GM23338 (cell line): ENCODE measurements at regions not wholly inside any gene's neighbourhood (a gene's known extent, or its start where the extent isn't known, plus 50 kb on each side); places are given as distances from the start of the nearest gene placed in this dataset.
A peak's percentile ranks its signal among the peaks of the same experiment; 100 is the strongest.

ENCODE experiments used
- ATAC-seq: fragments of 200-7000 bp; cut with Tn5 transposase; 3 replicates; pipeline ENCODE4 v1.9.1; 2020
- DNase-seq: peaks from one replicate; pipeline ENCODE4 v3.0.0-alpha.2; 2015; ENCODE audit warnings: low spot score
- H2AFZ ChIP-seq: fragments of 200-600 bp; sonication (generic); 2 replicates; pipeline ENCODE4 v1.8.0; 2016; ENCODE audit warnings: antibody characterized with exemption, mild to moderate bottlenecking, moderate library complexity
- H3F3A ChIP-seq: fragments of 200-600 bp; sonication (generic); replicated peaks from 2 replicates; pipeline ENCODE4 v1.8.0; 2017; ENCODE audit warnings: antibody characterized with exemption, mixed run types, low read depth
- H3K27ac ChIP-seq: fragments of 200-600 bp; sonication (generic); 2 replicates; pipeline ENCODE4 v1.6.1; 2016; ENCODE audit warnings: low read depth
- H3K27me3 ChIP-seq: fragments of 200-600 bp; sonication (generic); 2 replicates; pipeline ENCODE4 v1.8.0; 2016; ENCODE audit warnings: mild to moderate bottlenecking, mixed run types, moderate library complexity; ENCODE audit not compliant: insufficient read depth
- H3K36me3 ChIP-seq: fragments of 200-600 bp; sonication (generic); 2 replicates; pipeline ENCODE4 v1.8.0; 2016; ENCODE audit warnings: mild to moderate bottlenecking; ENCODE audit not compliant: insufficient read depth
- H3K4me1 ChIP-seq: fragments of 200-600 bp; sonication (generic); 2 replicates; pipeline ENCODE4 v1.8.0; 2016; ENCODE audit warnings: mild to moderate bottlenecking, moderate library complexity; ENCODE audit not compliant: insufficient read depth
- H3K4me2 ChIP-seq: fragments of 200-600 bp; sonication (generic); 2 replicates; pipeline ENCODE4 v1.7.1; 2017; ENCODE audit warnings: mixed run types
- H3K4me3 ChIP-seq: fragments of 200-600 bp; sonication (generic); 2 replicates; pipeline ENCODE4 v1.6.1; 2016; ENCODE audit warnings: mixed run types
- H3K79me2 ChIP-seq: fragments of 200-600 bp; sonication (generic); replicated peaks from 2 replicates; pipeline ENCODE4 v1.8.0; 2017; ENCODE audit warnings: mild to moderate bottlenecking; ENCODE audit not compliant: insufficient read depth
- H3K9me2 ChIP-seq: fragments of 200-600 bp; sonication (generic); 2 replicates; pipeline ENCODE4 v1.8.0; 2017; ENCODE audit not compliant: insufficient read depth
- H4K20me1 ChIP-seq: fragments of 200-600 bp; sonication (generic); replicated peaks from 2 replicates; pipeline ENCODE4 v1.8.0; 2017; ENCODE audit warnings: mild to moderate bottlenecking; ENCODE audit not compliant: insufficient read depth
- H3K27ac Mint-ChIP-seq: 2 replicates; pipeline ENCODE4 v1.8.0; 2020; ENCODE audit warnings: inconsistent platforms, mild to moderate bottlenecking, moderate library complexity, mixed read lengths
- H3K27me3 Mint-ChIP-seq: 3 replicates; pipeline ENCODE4 v1.8.0; 2022; ENCODE audit warnings: low read depth, mild to moderate bottlenecking, moderate library complexity, mixed read lengths, inconsistent platforms; ENCODE audit not compliant: insufficient read depth, poor library complexity
- H3K36me3 Mint-ChIP-seq: 3 replicates; pipeline ENCODE4 v1.8.0; 2021; ENCODE audit warnings: low read depth, mild to moderate bottlenecking, inconsistent platforms, moderate library complexity, mixed read lengths
- H3K4me1 Mint-ChIP-seq: 3 replicates; pipeline ENCODE4 v1.8.0; 2020; ENCODE audit warnings: mild to moderate bottlenecking, inconsistent platforms, mixed read lengths
- H3K4me3 Mint-ChIP-seq: 3 replicates; pipeline ENCODE4 v1.8.0; 2021; ENCODE audit warnings: moderate library complexity, mild to moderate bottlenecking, inconsistent platforms, mixed read lengths
- H3K9me3 Mint-ChIP-seq: 3 replicates; pipeline ENCODE4 v1.8.0; 2020; ENCODE audit warnings: moderate library complexity, mild to moderate bottlenecking, inconsistent platforms, mixed read lengths
- CREB1 ChIP-seq: fragments of 250-450 bp; sonication (Bioruptor Pico); IDR thresholded peaks from 2 replicates; pipeline ENCODE4 v1.5.0; 2020; ENCODE audit warnings: low read depth, mild to moderate bottlenecking, moderate library complexity
- EZH2 ChIP-seq: fragments of 200-600 bp; sonication (generic); IDR thresholded peaks from one replicate; pipeline ENCODE4 v1.8.0; 2017; ENCODE audit warnings: antibody characterized with exemption, mild to moderate bottlenecking, low read depth; ENCODE audit not compliant: unreplicated experiment
- EZH2phosphoT487 ChIP-seq: fragments of 200-600 bp; sonication (generic); IDR thresholded peaks from one replicate; pipeline ENCODE4 v1.8.1; 2018; ENCODE audit warnings: antibody characterized with exemption; ENCODE audit not compliant: unreplicated experiment
- JUNB ChIP-seq: IDR thresholded peaks from one replicate; pipeline ENCODE4 v1.6.1; 2016; ENCODE audit warnings: antibody characterized with exemption; ENCODE audit not compliant: unreplicated experiment
- NANOG ChIP-seq: IDR thresholded peaks from 2 replicates; pipeline ENCODE4 v1.6.1; 2016; ENCODE audit warnings: antibody characterized with exemption, borderline replicate concordance
- POLR2AphosphoS5 ChIP-seq: IDR thresholded peaks from 2 replicates; pipeline ENCODE4 v1.6.1; 2016; ENCODE audit warnings: antibody characterized with exemption, low read depth
- STAT1 ChIP-seq: IDR thresholded peaks from one replicate; pipeline ENCODE4 v1.6.1; 2016; ENCODE audit warnings: antibody characterized with exemption; ENCODE audit not compliant: unreplicated experiment
- ZNF114 ChIP-seq: fragments of 250-450 bp; sonication (Bioruptor Pico); IDR thresholded peaks from 2 replicates; pipeline ENCODE4 v1.5.0; 2020; ENCODE audit warnings: mild to moderate bottlenecking, moderate library complexity
- ZNF331 ChIP-seq: fragments of 250-450 bp; sonication (Bioruptor Pico); IDR thresholded peaks from 2 replicates; pipeline ENCODE4 v1.5.0; 2020; ENCODE audit warnings: low read depth, mild to moderate bottlenecking, moderate library complexity
- TF ChIP-seq, protein P1 (sequence below): IDR thresholded peaks from one replicate; pipeline ENCODE4 v1.6.1; 2018; ENCODE audit warnings: antibody characterized with exemption; ENCODE audit not compliant: unreplicated experiment
- TF ChIP-seq, protein P2 (sequence below): fragments of 250-450 bp; sonication (Bioruptor Pico); IDR thresholded peaks from 2 replicates; pipeline ENCODE4 v1.5.0; 2020; ENCODE audit warnings: mild to moderate bottlenecking, moderate library complexity
- TF ChIP-seq, protein P3 (sequence below): IDR thresholded peaks from 2 replicates; pipeline ENCODE4 v1.6.1; 2016; ENCODE audit warnings: antibody characterized with exemption
- TF ChIP-seq, protein P4 (sequence below), 2 experiments: fragments of 200-600 bp in 1 of 2; sonication (generic) in 1 of 2; conservative IDR thresholded peaks; 2 replicates each; pipeline versions ENCODE4 v1.5.1 to v1.6.1; 2016 to 2017; ENCODE audit warnings: antibody characterized with exemption in 2 of 2, low read depth in 2 of 2, mild to moderate bottlenecking in 2 of 2, moderate library complexity in 1 of 2

DNA sequence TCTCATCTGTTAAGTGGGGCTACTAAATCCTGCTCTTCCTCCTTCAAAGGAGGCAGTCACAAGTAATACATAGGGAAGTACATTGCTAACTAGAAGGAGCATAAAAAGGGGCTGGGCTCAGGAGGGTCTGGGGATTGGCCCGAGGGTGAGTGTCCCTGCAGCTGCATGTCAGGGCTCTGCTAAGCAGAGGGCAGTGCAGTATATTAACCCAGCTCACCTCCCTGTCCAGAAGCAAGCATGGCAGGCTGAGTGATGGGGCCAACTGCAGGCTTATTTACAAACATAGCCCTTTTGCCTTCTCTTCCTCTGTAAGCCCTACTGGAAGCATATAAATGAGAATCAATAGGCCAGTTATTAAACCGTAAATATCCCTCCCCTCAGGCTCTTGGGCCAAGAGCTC lies 143.2 kb upstream of the PCBD1 start:
- Mint-ChIP-seq H3K4me1 (no peaks in the 10 kb centered on the region), H3K27me3 (peaks cover under 1% of the 10 kb centered on the region), H3K9me3 (no peaks in the 10 kb centered on the region), H3K27ac (no peak overlapping the region), H3K4me3 (no peak overlapping the region), H3K36me3 (no peaks in the 10 kb centered on the region)
- no peaks in the 10 kb centered on the region for H3K27me3 ChIP-seq
- H3K79me2 ChIP-seq: no peaks in the 10 kb centered on the region
- no peaks in the 10 kb centered on the region for H3K36me3 ChIP-seq
- no peaks in the 10 kb centered on the region for H4K20me1 ChIP-seq
- TF ChIP-seq, protein P1, sequence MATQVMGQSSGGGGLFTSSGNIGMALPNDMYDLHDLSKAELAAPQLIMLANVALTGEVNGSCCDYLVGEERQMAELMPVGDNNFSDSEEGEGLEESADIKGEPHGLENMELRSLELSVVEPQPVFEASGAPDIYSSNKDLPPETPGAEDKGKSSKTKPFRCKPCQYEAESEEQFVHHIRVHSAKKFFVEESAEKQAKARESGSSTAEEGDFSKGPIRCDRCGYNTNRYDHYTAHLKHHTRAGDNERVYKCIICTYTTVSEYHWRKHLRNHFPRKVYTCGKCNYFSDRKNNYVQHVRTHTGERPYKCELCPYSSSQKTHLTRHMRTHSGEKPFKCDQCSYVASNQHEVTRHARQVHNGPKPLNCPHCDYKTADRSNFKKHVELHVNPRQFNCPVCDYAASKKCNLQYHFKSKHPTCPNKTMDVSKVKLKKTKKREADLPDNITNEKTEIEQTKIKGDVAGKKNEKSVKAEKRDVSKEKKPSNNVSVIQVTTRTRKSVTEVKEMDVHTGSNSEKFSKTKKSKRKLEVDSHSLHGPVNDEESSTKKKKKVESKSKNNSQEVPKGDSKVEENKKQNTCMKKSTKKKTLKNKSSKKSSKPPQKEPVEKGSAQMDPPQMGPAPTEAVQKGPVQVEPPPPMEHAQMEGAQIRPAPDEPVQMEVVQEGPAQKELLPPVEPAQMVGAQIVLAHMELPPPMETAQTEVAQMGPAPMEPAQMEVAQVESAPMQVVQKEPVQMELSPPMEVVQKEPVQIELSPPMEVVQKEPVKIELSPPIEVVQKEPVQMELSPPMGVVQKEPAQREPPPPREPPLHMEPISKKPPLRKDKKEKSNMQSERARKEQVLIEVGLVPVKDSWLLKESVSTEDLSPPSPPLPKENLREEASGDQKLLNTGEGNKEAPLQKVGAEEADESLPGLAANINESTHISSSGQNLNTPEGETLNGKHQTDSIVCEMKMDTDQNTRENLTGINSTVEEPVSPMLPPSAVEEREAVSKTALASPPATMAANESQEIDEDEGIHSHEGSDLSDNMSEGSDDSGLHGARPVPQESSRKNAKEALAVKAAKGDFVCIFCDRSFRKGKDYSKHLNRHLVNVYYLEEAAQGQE: no peak
- TF ChIP-seq ZNF331 (no peak), ZNF114 (CRISPR knock-in tag) (no peak), STAT1 (no peak), POLR2AphosphoS5 (no peak), NANOG (no peak), JUNB (no peak), CREB1 (CRISPR knock-in tag) (no peak), EZH2 (no peak), EZH2phosphoT487 (no peak)
- TF ChIP-seq, protein P2, sequence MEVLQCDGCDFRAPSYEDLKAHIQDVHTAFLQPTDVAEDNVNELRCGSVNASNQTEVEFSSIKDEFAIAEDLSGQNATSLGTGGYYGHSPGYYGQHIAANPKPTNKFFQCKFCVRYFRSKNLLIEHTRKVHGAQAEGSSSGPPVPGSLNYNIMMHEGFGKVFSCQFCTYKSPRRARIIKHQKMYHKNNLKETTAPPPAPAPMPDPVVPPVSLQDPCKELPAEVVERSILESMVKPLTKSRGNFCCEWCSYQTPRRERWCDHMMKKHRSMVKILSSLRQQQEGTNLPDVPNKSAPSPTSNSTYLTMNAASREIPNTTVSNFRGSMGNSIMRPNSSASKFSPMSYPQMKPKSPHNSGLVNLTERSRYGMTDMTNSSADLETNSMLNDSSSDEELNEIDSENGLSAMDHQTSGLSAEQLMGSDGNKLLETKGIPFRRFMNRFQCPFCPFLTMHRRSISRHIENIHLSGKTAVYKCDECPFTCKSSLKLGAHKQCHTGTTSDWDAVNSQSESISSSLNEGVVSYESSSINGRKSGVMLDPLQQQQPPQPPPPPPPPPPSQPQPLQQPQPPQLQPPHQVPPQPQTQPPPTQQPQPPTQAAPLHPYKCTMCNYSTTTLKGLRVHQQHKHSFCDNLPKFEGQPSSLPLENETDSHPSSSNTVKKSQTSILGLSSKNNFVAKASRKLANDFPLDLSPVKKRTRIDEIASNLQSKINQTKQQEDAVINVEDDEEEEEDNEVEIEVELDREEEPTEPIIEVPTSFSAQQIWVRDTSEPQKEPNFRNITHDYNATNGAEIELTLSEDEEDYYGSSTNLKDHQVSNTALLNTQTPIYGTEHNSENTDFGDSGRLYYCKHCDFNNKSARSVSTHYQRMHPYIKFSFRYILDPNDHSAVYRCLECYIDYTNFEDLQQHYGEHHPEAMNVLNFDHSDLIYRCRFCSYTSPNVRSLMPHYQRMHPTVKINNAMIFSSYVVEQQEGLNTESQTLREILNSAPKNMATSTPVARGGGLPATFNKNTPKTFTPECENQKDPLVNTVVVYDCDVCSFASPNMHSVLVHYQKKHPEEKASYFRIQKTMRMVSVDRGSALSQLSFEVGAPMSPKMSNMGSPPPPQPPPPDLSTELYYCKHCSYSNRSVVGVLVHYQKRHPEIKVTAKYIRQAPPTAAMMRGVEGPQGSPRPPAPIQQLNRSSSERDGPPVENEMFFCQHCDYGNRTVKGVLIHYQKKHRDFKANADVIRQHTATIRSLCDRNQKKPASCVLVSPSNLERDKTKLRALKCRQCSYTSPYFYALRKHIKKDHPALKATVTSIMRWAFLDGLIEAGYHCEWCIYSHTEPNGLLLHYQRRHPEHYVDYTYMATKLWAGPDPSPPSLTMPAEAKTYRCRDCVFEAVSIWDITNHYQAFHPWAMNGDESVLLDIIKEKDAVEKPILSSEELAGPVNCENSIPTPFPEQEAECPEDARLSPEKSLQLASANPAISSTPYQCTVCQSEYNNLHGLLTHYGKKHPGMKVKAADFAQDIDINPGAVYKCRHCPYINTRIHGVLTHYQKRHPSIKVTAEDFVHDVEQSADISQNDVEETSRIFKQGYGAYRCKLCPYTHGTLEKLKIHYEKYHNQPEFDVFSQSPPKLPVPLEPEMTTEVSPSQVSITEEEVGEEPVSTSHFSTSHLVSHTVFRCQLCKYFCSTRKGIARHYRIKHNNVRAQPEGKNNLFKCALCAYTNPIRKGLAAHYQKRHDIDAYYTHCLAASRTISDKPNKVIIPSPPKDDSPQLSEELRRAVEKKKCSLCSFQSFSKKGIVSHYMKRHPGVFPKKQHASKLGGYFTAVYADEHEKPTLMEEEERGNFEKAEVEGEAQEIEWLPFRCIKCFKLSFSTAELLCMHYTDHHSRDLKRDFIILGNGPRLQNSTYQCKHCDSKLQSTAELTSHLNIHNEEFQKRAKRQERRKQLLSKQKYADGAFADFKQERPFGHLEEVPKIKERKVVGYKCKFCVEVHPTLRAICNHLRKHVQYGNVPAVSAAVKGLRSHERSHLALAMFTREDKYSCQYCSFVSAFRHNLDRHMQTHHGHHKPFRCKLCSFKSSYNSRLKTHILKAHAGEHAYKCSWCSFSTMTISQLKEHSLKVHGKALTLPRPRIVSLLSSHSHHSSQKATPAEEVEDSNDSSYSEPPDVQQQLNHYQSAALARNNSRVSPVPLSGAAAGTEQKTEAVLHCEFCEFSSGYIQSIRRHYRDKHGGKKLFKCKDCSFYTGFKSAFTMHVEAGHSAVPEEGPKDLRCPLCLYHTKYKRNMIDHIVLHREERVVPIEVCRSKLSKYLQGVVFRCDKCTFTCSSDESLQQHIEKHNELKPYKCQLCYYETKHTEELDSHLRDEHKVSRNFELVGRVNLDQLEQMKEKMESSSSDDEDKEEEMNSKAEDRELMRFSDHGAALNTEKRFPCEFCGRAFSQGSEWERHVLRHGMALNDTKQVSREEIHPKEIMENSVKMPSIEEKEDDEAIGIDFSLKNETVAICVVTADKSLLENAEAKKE (CRISPR knock-in tag): no peak
- TF ChIP-seq, protein P3, sequence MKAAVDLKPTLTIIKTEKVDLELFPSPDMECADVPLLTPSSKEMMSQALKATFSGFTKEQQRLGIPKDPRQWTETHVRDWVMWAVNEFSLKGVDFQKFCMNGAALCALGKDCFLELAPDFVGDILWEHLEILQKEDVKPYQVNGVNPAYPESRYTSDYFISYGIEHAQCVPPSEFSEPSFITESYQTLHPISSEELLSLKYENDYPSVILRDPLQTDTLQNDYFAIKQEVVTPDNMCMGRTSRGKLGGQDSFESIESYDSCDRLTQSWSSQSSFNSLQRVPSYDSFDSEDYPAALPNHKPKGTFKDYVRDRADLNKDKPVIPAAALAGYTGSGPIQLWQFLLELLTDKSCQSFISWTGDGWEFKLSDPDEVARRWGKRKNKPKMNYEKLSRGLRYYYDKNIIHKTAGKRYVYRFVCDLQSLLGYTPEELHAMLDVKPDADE: no peak
- TF ChIP-seq, protein P4, sequence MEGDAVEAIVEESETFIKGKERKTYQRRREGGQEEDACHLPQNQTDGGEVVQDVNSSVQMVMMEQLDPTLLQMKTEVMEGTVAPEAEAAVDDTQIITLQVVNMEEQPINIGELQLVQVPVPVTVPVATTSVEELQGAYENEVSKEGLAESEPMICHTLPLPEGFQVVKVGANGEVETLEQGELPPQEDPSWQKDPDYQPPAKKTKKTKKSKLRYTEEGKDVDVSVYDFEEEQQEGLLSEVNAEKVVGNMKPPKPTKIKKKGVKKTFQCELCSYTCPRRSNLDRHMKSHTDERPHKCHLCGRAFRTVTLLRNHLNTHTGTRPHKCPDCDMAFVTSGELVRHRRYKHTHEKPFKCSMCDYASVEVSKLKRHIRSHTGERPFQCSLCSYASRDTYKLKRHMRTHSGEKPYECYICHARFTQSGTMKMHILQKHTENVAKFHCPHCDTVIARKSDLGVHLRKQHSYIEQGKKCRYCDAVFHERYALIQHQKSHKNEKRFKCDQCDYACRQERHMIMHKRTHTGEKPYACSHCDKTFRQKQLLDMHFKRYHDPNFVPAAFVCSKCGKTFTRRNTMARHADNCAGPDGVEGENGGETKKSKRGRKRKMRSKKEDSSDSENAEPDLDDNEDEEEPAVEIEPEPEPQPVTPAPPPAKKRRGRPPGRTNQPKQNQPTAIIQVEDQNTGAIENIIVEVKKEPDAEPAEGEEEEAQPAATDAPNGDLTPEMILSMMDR (conservative IDR thresholded peaks at IDR 0.05; ENCODE audit: low read depth in 2 of 2): no peak
- no peak overlapping the region for H3K27ac ChIP-seq
- no peak overlapping the region for H3K4me3 ChIP-seq
- no peaks in the 10 kb centered on the region for H3K4me1 ChIP-seq
- ATAC-seq: peak; percentile 69
- no peaks in the 10 kb centered on the region for H3K9me2 ChIP-seq
- H2AFZ ChIP-seq: no peak overlapping the region
- peak; percentile 33 for DNase-seq
- no peak overlapping the region for H3K4me2 ChIP-seq
- H3F3A ChIP-seq: no peaks in the 10 kb centered on the region
